ENCODE measurements at regions not wholly inside any gene's neighbourhood (a gene's known extent, or its start where the extent isn't known, plus 50 kb on each side); places are given as distances from the start of the nearest gene placed in this dataset.

DNA sequence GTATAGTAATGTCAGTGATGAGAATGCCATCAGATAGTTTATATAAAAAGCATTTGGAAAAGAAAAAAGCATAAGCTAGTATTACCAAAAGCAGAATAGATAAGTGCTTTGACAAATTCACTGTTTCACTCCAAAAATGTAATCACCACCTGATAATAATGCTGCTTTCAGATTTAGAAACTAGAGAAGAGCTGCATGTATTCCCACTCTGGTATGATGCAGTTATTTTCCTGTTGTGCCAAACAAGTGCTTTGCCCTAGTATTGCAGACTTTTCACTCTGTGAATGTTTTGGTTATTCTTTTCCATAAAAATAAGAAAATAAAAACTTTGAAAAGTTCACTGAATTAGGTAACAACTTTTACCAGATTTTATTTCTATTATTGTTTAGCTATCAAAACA lies 267.7 kb upstream of the TET2 start:
- H3K27ac ChIP-seq: no peak overlapping the region

DNA sequence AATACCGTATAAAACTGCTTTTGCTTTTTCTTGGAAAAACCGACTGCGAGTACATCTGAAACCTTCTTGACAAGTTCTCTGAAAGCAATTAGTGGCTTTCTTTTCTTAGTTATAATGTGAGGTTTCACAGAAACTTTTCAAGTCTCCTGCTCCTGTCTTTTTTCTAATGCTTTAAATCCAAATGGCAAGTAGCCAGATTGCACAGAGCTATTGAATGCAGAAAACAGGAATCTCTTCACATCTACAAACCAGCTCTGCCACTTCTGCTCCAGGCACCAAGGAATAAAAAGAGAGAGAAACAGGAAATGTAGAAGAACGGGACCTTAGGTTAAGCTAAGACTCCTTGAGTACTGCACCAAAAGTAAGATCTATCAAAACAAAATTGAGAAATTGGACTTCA lies 267.3 kb upstream of the TET2 start:
- H3K4me3 ChIP-seq: no peak overlapping the region

More for the DNA sequence above, 267.7 kb upstream of the TET2 start:
- no peak overlapping the region for H3K4me3 ChIP-seq

DNA sequence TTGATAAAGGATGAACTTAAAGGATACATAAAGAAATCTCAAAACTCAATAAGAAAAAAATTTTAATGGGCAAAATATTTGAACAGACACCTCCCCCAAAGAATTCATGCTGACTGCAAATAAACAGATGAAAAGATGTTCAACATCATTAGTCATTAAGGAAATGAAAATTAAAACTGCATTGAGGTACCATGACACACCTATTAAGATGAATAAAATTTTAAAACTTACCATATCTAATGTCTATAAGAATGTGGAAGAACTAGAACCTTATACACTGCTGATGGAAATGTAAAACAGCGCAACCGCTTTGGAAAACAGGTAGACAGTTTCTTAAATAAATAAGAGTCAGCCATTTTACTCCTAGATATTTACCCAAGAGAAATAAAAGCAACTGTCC lies 266.8 kb upstream of the TET2 start:
- H3K4me3 ChIP-seq: no peak overlapping the region
- H3K27ac ChIP-seq: no peak overlapping the region

More for the DNA sequence above, 267.3 kb upstream of the TET2 start:
- H3K27ac ChIP-seq: no peak overlapping the region

DNA sequence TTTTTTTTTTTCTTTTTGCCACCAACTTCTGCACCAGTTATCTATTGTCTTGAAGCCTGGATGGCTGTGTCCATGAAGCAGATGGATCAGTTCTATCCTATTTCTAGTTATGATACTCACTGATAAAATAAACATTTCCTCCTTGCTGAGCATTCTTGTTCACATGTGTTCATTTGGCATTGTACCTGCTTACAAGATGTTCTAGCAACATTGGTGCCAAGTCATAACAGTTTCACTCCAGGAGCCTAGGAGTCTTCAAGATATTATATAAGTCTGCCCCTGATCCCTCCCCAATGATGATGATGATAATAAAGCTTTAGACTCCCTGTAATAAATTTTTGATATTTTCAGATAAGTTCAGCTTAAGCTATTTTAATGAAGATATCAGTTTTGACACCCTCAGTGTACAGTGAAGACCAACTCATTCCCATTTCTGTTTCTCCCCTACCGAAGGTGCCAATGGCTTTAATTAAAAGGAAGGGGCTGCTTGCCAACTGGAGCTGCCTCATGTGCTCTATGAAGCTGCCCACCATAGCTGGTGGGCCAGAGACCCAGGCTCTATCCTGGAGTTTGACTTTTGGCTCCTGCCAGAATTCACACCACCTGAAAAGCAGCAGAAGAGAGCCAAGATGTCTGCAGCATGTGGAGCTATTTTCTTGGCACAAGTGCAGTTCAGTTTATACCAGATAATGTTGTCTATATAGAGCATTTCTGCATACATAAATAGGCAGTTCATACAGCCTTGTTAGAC lies 265.4 kb upstream of the TET2 start:
- Histone ChIP-seq H3K27ac (no peak overlapping the region), H3K4me3 (no peak overlapping the region)

DNA sequence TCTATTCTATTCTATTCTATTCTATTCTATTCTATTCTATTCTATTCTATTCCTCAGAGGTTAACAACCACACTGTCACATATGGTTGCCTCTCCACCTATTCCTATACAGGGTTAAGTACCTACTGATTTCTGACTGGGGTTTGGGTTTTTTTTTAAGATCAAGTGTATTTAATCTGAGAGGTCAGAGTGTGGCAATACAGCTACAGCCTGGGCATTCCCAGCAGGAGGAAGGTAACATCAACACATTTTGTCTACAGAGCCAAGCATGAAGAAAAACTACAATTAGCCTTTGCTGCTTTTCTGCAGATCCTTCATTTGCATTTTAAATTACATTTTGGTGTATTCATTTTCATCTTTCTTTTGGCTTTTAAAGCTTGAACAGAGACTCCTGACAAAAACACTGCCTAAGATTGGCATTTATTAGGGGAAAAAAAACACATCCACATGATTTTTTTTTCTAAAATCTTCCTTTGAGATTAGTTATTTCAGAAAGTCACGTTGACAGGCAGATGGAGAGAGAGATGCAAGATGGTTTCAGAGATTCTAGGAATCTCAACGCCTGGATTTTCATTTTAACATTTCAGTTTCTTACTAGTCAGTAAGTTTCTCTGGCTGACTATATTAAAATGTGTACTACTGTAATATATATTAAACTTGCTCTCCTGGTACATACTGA lies 255.9 kb upstream of the TET2 start:
- no peak overlapping the region for H3K27ac ChIP-seq
- no peak overlapping the region for H3K4me3 ChIP-seq

DNA sequence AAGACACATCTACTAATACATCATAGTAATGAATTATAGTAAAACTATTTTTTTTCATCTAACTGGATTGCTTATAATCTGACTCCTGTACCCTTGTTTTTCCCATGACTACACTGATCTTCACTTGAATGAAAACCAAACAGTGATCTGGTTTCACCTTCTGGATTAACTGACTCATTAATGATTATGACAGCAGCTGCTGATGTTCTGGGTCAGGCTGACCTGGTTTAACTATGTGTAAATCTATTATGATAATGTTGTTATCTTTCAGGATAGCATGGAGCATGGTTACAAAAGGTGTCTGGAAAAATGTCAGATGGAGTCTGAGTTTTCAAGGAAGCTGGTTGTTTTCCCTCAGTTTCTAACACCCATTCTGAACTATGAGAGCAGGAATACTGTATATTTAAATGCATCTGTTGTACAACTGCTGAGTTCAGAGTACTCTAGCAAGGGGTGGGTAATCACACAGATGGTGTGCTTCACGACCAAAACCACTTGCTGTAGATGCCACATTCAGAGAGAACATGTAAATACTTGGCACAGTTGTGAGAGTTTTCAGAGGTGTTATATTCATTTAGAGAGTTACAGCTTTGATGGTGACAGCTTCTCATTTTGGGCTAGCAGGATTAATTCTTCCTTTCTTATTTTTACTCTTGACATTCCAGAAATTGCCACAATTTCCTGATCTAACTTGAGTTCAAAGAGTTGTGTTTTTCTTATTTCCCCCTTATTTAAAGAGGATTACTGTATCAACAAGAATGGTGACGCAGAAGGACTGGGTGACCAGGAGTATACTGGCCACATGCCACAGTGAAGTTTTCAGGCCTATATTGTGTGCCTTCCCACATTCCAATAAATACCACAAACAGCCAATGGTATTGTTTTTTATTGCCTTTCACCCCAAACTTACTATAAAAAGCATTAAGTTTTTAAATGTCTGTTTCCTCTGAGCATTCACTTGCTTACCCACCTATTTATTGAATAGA lies 249.7 kb upstream of the TET2 start:
- no peak overlapping the region for H3K4me3 ChIP-seq
- H3K27ac ChIP-seq: no peak overlapping the region

DNA sequence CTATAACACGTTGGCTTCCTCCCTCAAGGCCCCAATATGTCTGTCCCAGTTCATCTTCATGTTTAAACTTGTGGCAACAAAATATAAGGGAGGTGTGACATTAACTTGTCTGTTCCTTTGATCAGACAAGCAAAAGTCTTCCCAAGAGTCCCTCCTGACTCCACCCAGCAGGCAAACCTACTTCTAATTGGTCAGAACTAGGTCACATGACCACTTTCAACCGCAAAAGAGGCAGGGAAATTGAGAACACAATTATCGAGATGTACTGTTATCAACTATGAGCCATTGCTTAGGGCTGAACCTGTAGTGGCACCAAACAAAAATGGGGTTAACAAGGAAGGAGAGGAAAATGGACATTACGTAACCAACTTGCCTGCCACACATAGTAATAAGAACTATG lies 246.8 kb upstream of the TET2 start:
- H3K27ac ChIP-seq: no peak overlapping the region

DNA sequence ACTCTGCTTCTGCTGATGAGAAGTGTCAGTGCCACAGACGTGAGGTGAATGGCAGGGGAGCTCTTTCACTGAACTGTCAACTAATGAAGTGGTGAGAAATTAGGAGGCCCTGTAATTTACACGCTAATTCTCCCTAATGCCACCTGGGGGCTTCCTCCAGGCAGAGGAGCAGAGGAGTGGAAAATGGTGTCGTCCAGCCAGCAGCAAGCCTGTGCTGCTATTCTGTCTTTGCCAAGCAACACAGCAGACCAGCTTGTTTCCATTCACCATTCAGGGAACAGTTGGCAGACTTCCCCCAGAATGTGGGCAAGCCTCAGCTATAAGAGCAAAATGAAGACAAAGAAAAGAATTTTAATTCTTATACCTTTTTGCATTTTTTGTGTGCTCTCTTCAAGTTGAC lies 245.2 kb upstream of the TET2 start:
- Histone ChIP-seq H3K27ac (no peak overlapping the region), H3K4me3 (no peak overlapping the region)

More for the DNA sequence above, 246.8 kb upstream of the TET2 start:
- H3K4me3 ChIP-seq: no peak overlapping the region

GRCh38 chr4:104901961-104902605 lies 244.6 kb upstream of the TET2 start:
- no peak overlapping the region for H3K27ac ChIP-seq
- H3K4me3 ChIP-seq: no peak overlapping the region

DNA sequence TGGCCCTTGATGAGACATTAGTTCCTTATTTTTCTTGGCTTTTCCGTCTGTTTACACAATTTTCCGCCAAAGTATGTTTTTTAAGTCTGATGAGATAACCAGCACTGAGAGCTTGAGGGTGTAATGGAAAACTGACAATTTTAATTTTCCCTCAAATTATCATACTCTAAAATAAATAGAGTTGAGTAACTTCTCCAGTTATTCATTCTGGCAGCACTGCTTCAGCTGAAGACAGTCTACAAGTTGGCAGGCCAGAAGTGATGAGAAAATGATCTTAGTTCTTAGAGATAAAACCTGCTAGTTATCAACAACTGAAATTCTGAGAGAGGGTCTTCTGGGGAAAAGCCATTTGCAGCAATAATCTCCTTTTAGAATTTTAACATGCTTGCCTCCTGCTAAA lies 241.6 kb upstream of the TET2 start:
- Histone ChIP-seq H3K4me3 (no peak overlapping the region), H3K27ac (no peak overlapping the region)

GRCh38 chr4:104905546-104905945 lies 241.1 kb upstream of the TET2 start:
- Histone ChIP-seq H3K27ac (no peak overlapping the region), H3K4me3 (no peak overlapping the region)

GRCh38 chr4:104906276-104906675 lies 240.4 kb upstream of the TET2 start:
- H3K27ac ChIP-seq: no peak overlapping the region
- no peak overlapping the region for H3K4me3 ChIP-seq

DNA sequence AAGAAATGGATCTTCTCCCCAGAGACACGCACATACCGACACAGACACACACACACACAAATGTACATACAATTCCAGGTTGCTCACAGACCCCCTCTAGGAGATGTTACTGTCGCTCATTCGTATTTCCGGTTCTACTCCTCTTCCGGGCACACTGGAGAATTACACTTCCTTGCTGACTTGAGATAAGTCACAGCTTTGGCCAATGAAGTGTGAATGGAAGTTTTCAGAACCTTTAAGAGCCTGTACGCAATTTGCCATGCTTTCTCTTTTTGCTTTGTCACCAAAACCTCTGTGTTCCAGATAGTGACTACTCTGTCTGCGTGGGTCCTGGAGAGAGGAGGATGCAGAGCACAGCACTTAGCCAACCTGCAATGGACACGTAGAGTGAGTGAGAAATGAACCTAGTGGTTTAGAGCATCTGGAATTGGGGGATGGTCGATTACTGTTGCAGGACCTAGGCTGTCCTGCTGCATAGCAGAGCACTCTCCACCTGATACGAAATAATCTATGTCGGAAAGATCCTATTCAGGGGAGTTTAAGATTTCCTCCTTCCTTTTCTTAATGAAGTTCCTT lies 239.5 kb upstream of the TET2 start:
- no peak overlapping the region for H3K27ac ChIP-seq
- no peak overlapping the region for H3K4me3 ChIP-seq

DNA sequence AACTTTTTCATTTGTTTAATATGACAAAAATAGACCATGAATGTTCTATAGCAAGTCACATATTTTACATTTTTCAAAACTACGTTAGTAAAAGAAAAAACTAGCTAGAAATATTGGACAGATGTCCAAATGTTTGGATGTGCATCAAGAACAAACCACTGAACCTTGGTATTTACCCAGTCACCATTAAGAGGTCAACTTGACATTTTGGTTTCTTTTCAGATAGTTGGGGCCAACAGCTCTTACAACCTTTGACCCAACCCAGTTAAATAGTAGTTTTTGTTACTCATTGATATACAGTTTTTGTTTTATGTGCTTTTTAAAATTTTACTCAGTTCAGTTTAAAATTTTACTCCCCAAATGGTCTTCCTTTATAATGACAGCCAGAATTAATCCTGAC lies 238.7 kb upstream of the TET2 start:
- no peak overlapping the region for H3K27ac ChIP-seq
- no peak overlapping the region for H3K4me3 ChIP-seq

GRCh38 chr4:104909376-104909775 lies 237.3 kb upstream of the TET2 start:
- no peak overlapping the region for H3K4me3 ChIP-seq
- no peak overlapping the region for H3K27ac ChIP-seq

DNA sequence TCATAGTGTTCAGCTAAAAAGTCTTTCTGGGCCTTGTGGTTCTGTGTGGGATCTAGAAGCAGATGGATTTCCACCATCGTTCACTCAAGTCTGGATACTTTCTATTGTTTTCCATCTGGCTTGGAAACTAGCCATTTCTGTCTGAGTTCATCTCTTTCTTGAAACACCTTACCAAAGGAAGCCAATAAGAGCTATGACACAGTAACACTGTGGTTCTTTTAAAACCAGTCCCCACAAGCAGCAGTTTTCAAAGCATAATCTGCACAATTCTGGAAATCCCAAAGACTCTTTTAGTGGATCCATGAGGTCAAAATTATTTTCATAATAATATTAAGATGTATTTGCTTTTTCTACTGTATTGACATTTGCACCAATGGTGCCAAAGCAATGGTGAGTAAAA lies 234.2 kb upstream of the TET2 start:
- no peak overlapping the region for H3K4me3 ChIP-seq
- H3K27ac ChIP-seq: no peak overlapping the region

- Histone ChIP-seq H3K4me3 (no peak overlapping the region), H3K27ac (no peak overlapping the region)
Measured at GRCh38 chr4:104915373-104915772, 231.3 kb upstream of the TET2 start.

DNA sequence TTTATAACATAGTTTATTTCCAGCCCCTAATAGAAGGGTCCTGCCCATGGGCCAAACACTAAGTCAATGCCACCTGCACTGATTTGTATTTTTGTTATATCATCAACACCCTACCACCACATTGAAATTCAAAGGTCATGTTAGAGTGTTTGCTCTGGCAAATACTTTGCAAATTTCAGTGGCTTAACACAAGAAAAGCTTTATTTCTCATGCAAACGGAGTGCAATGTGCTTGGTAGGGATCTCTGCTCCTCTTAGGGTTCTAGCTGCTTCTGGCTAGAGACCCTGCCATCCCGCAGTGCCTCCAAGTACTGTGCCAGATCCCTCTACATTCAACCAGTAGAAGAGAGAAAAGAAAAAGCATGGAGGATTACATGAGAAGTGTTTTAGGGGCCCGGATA lies 230.8 kb upstream of the TET2 start:
- Histone ChIP-seq H3K4me3 (no peak overlapping the region), H3K27ac (no peak overlapping the region)

- Histone ChIP-seq H3K27ac (no peak overlapping the region), H3K4me3 (no peak overlapping the region)
Measured at GRCh38 chr4:104919406-104919805, 227.3 kb upstream of the TET2 start.

- H3K27ac ChIP-seq: no peak overlapping the region
Measured at GRCh38 chr4:104930298-104930697, 216.4 kb upstream of the TET2 start.

More at GRCh38 chr4:104930298-104930697, 216.4 kb upstream of the TET2 start:
- H3K4me3 ChIP-seq: no peak overlapping the region
